Liver (tissue), 8 donors: ENCODE measurements at regions not wholly inside any gene's neighbourhood (a gene's known extent, or its start where the extent isn't known, plus 50 kb on each side); places are given as distances from the start of the nearest gene placed in this dataset.

Experiments used
- DNase-seq: peaks from one replicate; pipeline ENCODE4 v3.0.0-alpha.2; 2017; ENCODE audit warnings: low spot score
- H3K27ac ChIP-seq, 2 donors: one replicate each; pipeline ENCODE4 v1.7.0; 2013; ENCODE audit warnings: inconsistent platforms in 2 of 2, low read length in 2 of 2, control low read depth in 1 of 2, low read depth in 1 of 2, mild to moderate bottlenecking in 1 of 2
- H3K27me3 ChIP-seq, 4 donors: one replicate each; pipeline versions ENCODE4 v1.6.1 to v1.7.0; 2013; ENCODE audit warnings: low read length in 3 of 4, inconsistent platforms in 1 of 4, mild to moderate bottlenecking in 1 of 4, moderate library complexity in 1 of 4; ENCODE audit not compliant: control insufficient read depth in 4 of 4, insufficient read depth in 4 of 4
- H3K36me3 ChIP-seq, 4 donors: one replicate each; pipeline versions ENCODE4 v1.6.1 to v1.7.0; 2013; ENCODE audit warnings: low read length in 3 of 4, mild to moderate bottlenecking in 3 of 4, low read depth in 1 of 4, moderate library complexity in 1 of 4; ENCODE audit not compliant: control insufficient read depth in 4 of 4, insufficient read depth in 3 of 4
- H3K4me1 ChIP-seq, 4 donors: one replicate each; pipeline versions ENCODE4 v1.6.1 to v1.7.0; 2013; ENCODE audit warnings: low read length in 3 of 4, mild to moderate bottlenecking in 3 of 4, moderate library complexity in 1 of 4; ENCODE audit not compliant: control insufficient read depth in 4 of 4, insufficient read depth in 4 of 4
- H3K4me3 ChIP-seq, 3 donors: one replicate each; pipeline versions ENCODE4 v1.6.1 to v1.7.0; 2013; ENCODE audit warnings: low read length in 3 of 3, control low read depth in 1 of 3, low read depth in 1 of 3, mild to moderate bottlenecking in 1 of 3
- H3K9ac ChIP-seq, 2 donors: one replicate each; pipeline ENCODE4 v1.7.0; 2013; ENCODE audit warnings: low read length in 2 of 2, mild to moderate bottlenecking in 2 of 2, moderate library complexity in 2 of 2, control low read depth in 1 of 2, low read depth in 1 of 2
- H3K9me3 ChIP-seq, 4 donors: one replicate each; pipeline versions ENCODE4 v1.6.1 to v1.7.0; 2013; ENCODE audit warnings: low read length in 3 of 4; ENCODE audit not compliant: control insufficient read depth in 4 of 4
- ATF3 ChIP-seq: IDR thresholded peaks from 2 replicates; pipeline ENCODE4 v1.6.1; 2016; ENCODE audit warnings: antibody characterized with exemption
- EGR1 ChIP-seq, 2 donors: IDR thresholded peaks; 2 replicates each; pipeline ENCODE4 v1.6.1; 2016 to 2018; ENCODE audit warnings: antibody characterized with exemption in 2 of 2, low read depth in 2 of 2
- FOXA1 ChIP-seq: IDR thresholded peaks from 2 replicates; pipeline ENCODE4 v1.6.1; 2016; ENCODE audit warnings: antibody characterized with exemption
- FOXA2 ChIP-seq: IDR thresholded peaks from 2 replicates; pipeline ENCODE4 v1.6.1; 2016; ENCODE audit warnings: antibody characterized with exemption
- GABPA ChIP-seq, 2 donors: IDR thresholded peaks in 1 of 2; conservative IDR thresholded peaks in 1 of 2; 2 replicates each; pipeline ENCODE4 v1.6.1; 2016; ENCODE audit warnings: antibody characterized with exemption in 2 of 2, mild to moderate bottlenecking in 1 of 2, moderate library complexity in 1 of 2
- HNF4A ChIP-seq, 2 donors: conservative IDR thresholded peaks; 2 replicates each; pipeline ENCODE4 v1.6.1; 2016; ENCODE audit warnings: antibody characterized with exemption in 2 of 2, mild to moderate bottlenecking in 2 of 2
- HNF4G ChIP-seq: IDR thresholded peaks from 2 replicates; pipeline ENCODE4 v1.6.1; 2016; ENCODE audit warnings: antibody characterized with exemption
- JUND ChIP-seq, 2 donors: IDR thresholded peaks; 2 replicates each; pipeline ENCODE4 v1.6.1; 2016; ENCODE audit warnings: antibody characterized with exemption in 2 of 2
- MAX ChIP-seq: IDR thresholded peaks from 2 replicates; pipeline ENCODE4 v1.6.1; 2016; ENCODE audit warnings: antibody characterized with exemption
- NR2F2 ChIP-seq: IDR thresholded peaks from 2 replicates; pipeline ENCODE4 v1.6.1; 2016; ENCODE audit warnings: antibody characterized with exemption
- RAD21 ChIP-seq, 2 donors: IDR thresholded peaks; 2 replicates each; pipeline ENCODE4 v1.6.1; 2016; ENCODE audit warnings: antibody characterized with exemption in 2 of 2, mild to moderate bottlenecking in 2 of 2
- RXRA ChIP-seq, 2 donors: IDR thresholded peaks; 2 replicates each; pipeline ENCODE4 v1.6.1; 2017 to 2018; ENCODE audit warnings: antibody characterized with exemption in 2 of 2, mild to moderate bottlenecking in 1 of 2
- SP1 ChIP-seq: IDR thresholded peaks from 2 replicates; pipeline ENCODE4 v1.6.1; 2018; ENCODE audit warnings: antibody characterized with exemption, mild to moderate bottlenecking
- TAF1 ChIP-seq: conservative IDR thresholded peaks from 2 replicates; pipeline ENCODE4 v1.6.1; 2016; ENCODE audit warnings: antibody characterized with exemption, mild to moderate bottlenecking
- YY1 ChIP-seq: IDR thresholded peaks from 2 replicates; pipeline ENCODE4 v1.6.1; 2016; ENCODE audit warnings: antibody characterized with exemption, mild to moderate bottlenecking
- WGBS: extraction: QIAGEN DNeasy Blood & Tissue Kit; methylation state at CpG from one replicate; pipeline ENCODE4 v1.1.7; 2013; 5-methylcytosine and 5-hydroxymethylcytosine counted together
- TF ChIP-seq, protein P1 (sequence below): IDR thresholded peaks from 2 replicates; pipeline ENCODE4 v1.6.1; 2016; ENCODE audit warnings: antibody characterized with exemption
- TF ChIP-seq, protein P2 (sequence below): IDR thresholded peaks from 2 replicates; pipeline ENCODE4 v1.6.1; 2016; ENCODE audit warnings: antibody characterized with exemption, mild to moderate bottlenecking
- TF ChIP-seq, protein P3 (sequence below): fragments of 150-350 bp; IDR thresholded peaks from 2 replicates; pipeline ENCODE4 v1.5.1; 2017; ENCODE audit warnings: improper control_type of control experiment, low read depth, low read length; ENCODE audit not compliant: missing input control
- donor health status: healthy.
- donor health status: healthy.
- donor health status: healthy.
- donor health status: healthy.
- donor health status: healthy.

DNA sequence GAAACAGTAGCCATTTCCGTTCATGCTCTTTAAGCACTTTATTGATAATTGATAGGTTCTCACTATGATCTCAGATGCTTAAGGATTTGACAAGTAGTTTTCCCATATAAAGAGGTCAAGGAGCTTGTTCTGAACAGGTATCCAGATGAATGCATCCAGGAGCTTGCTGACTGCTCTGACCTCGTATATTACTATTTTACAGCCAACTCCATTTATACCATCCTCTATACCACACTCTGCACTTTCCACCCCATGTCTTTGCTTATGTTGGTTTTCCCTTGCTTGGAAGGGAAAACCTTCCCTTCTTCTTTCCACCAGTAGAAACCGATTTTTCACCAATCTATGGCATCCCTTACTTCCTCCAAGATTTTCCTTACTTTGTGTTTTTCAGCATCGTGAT, 107.2 kb downstream of the LHX9 start:
- Histone ChIP-seq H3K4me1 (no peaks in the 10 kb centered on the region), H3K9me3 (no peaks in the 10 kb centered on the region), H3K9ac (no peak overlapping the region), H3K27ac (no peak overlapping the region), H3K4me3 (no peak overlapping the region), H3K36me3 (no peaks in the 10 kb centered on the region), H3K27me3 (no peaks in the 10 kb centered on the region)
- 82% methylated on average over 4 of the region's 4 CpGs for WGBS
- no peak for TF ChIP-seq HNF4A (conservative IDR thresholded peaks at IDR 0.05)
- TF ChIP-seq RXRA (IDR thresholded peaks at IDR 0.05) = no peak
- DNase-seq = no peak

GRCh38 chr1:198024782-198025181, 107.6 kb downstream of the LHX9 start:
- Histone ChIP-seq H3K4me3 (no peak overlapping the region), H3K27ac (no peak overlapping the region), H3K9ac (no peak overlapping the region), H3K36me3 (no peaks in the 10 kb centered on the region), H3K4me1 (peaks cover 0 to 3% (median 0%) of the 10 kb centered on the region in 4 donors), H3K9me3 (no peaks in the 10 kb centered on the region), H3K27me3 (no peaks in the 10 kb centered on the region)
- TF ChIP-seq RAD21 (IDR thresholded peaks at IDR 0.05) = no peak
- no peak for TF ChIP-seq FOXA2
- TF ChIP-seq HNF4A (conservative IDR thresholded peaks at IDR 0.05) = no peak
- TF ChIP-seq, protein P1, sequence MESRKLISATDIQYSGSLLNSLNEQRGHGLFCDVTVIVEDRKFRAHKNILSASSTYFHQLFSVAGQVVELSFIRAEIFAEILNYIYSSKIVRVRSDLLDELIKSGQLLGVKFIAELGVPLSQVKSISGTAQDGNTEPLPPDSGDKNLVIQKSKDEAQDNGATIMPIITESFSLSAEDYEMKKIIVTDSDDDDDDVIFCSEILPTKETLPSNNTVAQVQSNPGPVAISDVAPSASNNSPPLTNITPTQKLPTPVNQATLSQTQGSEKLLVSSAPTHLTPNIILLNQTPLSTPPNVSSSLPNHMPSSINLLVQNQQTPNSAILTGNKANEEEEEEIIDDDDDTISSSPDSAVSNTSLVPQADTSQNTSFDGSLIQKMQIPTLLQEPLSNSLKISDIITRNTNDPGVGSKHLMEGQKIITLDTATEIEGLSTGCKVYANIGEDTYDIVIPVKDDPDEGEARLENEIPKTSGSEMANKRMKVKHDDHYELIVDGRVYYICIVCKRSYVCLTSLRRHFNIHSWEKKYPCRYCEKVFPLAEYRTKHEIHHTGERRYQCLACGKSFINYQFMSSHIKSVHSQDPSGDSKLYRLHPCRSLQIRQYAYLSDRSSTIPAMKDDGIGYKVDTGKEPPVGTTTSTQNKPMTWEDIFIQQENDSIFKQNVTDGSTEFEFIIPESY = no peak
- TF ChIP-seq MAX = no peak
- no peak for TF ChIP-seq HNF4G
- TF ChIP-seq, protein P2, sequence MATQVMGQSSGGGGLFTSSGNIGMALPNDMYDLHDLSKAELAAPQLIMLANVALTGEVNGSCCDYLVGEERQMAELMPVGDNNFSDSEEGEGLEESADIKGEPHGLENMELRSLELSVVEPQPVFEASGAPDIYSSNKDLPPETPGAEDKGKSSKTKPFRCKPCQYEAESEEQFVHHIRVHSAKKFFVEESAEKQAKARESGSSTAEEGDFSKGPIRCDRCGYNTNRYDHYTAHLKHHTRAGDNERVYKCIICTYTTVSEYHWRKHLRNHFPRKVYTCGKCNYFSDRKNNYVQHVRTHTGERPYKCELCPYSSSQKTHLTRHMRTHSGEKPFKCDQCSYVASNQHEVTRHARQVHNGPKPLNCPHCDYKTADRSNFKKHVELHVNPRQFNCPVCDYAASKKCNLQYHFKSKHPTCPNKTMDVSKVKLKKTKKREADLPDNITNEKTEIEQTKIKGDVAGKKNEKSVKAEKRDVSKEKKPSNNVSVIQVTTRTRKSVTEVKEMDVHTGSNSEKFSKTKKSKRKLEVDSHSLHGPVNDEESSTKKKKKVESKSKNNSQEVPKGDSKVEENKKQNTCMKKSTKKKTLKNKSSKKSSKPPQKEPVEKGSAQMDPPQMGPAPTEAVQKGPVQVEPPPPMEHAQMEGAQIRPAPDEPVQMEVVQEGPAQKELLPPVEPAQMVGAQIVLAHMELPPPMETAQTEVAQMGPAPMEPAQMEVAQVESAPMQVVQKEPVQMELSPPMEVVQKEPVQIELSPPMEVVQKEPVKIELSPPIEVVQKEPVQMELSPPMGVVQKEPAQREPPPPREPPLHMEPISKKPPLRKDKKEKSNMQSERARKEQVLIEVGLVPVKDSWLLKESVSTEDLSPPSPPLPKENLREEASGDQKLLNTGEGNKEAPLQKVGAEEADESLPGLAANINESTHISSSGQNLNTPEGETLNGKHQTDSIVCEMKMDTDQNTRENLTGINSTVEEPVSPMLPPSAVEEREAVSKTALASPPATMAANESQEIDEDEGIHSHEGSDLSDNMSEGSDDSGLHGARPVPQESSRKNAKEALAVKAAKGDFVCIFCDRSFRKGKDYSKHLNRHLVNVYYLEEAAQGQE = no peak
- TF ChIP-seq TAF1 = no peak
- TF ChIP-seq ATF3 = no peak
- no peak for TF ChIP-seq SP1
- TF ChIP-seq GABPA (IDR thresholded peaks at IDR 0.05 in 1 of 2, conservative IDR thresholded peaks at IDR 0.05 in 1 of 2) = no peak
- no peak for TF ChIP-seq NR2F2
- TF ChIP-seq FOXA1 = no peak
- no peak for TF ChIP-seq YY1
- TF ChIP-seq, protein P3, sequence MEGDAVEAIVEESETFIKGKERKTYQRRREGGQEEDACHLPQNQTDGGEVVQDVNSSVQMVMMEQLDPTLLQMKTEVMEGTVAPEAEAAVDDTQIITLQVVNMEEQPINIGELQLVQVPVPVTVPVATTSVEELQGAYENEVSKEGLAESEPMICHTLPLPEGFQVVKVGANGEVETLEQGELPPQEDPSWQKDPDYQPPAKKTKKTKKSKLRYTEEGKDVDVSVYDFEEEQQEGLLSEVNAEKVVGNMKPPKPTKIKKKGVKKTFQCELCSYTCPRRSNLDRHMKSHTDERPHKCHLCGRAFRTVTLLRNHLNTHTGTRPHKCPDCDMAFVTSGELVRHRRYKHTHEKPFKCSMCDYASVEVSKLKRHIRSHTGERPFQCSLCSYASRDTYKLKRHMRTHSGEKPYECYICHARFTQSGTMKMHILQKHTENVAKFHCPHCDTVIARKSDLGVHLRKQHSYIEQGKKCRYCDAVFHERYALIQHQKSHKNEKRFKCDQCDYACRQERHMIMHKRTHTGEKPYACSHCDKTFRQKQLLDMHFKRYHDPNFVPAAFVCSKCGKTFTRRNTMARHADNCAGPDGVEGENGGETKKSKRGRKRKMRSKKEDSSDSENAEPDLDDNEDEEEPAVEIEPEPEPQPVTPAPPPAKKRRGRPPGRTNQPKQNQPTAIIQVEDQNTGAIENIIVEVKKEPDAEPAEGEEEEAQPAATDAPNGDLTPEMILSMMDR = no peak
- TF ChIP-seq JUND (IDR thresholded peaks at IDR 0.05) = no peak
- no peak for TF ChIP-seq EGR1 (IDR thresholded peaks at IDR 0.05; ENCODE audit: low read depth in 2 of 2)
- no peak for TF ChIP-seq RXRA (IDR thresholded peaks at IDR 0.05)
- no peak for DNase-seq
